Rectal smooth muscle tissue (tissue), 1 donor: ENCODE measurements at regions not wholly inside any gene's neighbourhood (a gene's known extent, or its start where the extent isn't known, plus 50 kb on each side); places are given as distances from the start of the nearest gene placed in this dataset.
"Not testable (repeated sequence)": the region's sequence is repeated elsewhere in the genome, so short reads cannot be mapped to it uniquely, and the experiment has no call there.

ENCODE experiments used
- H3K27ac ChIP-seq: one replicate; pipeline ENCODE4 v1.7.0; 2013; ENCODE audit warnings: low read depth, low read length, inconsistent platforms
- H3K27me3 ChIP-seq: one replicate; pipeline ENCODE4 v1.7.0; 2013; ENCODE audit warnings: low read length; ENCODE audit not compliant: control insufficient read depth, insufficient read depth
- H3K36me3 ChIP-seq: one replicate; pipeline ENCODE4 v1.7.0; 2013; ENCODE audit warnings: low read length; ENCODE audit not compliant: control insufficient read depth, insufficient read depth
- H3K4me1 ChIP-seq: one replicate; pipeline ENCODE4 v1.7.0; 2013; ENCODE audit warnings: low read length; ENCODE audit not compliant: control insufficient read depth, insufficient read depth
- H3K4me3 ChIP-seq: one replicate; pipeline ENCODE4 v1.7.0; 2013; ENCODE audit warnings: low read length
- H3K9ac ChIP-seq: one replicate; pipeline ENCODE4 v1.7.0; 2013; ENCODE audit warnings: low read length

DNA sequence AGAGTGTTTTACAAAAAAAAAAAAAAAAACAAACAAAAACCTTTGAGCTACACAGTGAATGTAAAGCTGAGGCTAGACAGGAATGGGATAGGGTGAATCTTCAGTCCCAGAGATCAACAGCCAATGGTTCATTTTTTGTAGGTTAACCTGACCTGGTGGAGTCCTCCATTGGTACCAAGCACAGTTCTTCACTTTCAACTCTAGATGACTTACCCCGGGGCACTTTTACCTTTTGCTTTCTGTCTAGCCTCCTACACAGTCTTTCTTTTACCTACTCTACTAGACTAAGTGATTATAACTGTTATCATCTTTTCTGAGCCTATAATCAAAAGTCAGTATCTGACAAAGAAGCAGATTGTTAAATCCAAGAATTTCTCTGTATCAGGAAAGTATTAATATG lies 50.9 kb downstream of the ANXA2R start:
- Histone ChIP-seq H3K27ac (no peak overlapping the region), H3K27me3 (peaks cover 14% of the 10 kb centered on the region), H3K4me1 (no peaks in the 10 kb centered on the region), H3K36me3 (no peaks in the 10 kb centered on the region), H3K4me3 (no peak overlapping the region), H3K9ac (no peak overlapping the region)

DNA sequence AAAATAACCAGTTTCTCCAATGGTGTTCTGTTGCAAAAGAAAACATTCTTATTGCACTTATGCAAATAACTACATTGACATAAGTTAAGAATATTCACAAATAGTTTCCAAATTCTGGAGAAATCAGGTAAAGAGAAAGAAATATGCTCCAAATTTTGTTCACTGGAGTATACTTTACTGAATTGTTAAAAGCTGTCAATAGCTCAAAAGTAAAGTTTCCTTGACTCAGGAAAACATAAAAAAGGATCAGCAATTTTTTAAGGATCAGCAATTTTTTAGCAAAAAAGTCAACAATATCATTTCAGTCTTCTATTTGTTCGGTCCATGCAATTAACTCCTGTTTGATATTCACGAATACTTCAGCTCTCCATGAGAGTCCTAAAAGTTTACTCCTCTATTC lies 51.6 kb downstream of the ANXA2R start:
- Histone ChIP-seq H3K4me1 (no peaks in the 10 kb centered on the region), H3K36me3 (no peaks in the 10 kb centered on the region), H3K4me3 (no peak overlapping the region), H3K9ac (no peak overlapping the region), H3K27ac (no peak overlapping the region), H3K27me3 (peaks cover 14% of the 10 kb centered on the region)

DNA sequence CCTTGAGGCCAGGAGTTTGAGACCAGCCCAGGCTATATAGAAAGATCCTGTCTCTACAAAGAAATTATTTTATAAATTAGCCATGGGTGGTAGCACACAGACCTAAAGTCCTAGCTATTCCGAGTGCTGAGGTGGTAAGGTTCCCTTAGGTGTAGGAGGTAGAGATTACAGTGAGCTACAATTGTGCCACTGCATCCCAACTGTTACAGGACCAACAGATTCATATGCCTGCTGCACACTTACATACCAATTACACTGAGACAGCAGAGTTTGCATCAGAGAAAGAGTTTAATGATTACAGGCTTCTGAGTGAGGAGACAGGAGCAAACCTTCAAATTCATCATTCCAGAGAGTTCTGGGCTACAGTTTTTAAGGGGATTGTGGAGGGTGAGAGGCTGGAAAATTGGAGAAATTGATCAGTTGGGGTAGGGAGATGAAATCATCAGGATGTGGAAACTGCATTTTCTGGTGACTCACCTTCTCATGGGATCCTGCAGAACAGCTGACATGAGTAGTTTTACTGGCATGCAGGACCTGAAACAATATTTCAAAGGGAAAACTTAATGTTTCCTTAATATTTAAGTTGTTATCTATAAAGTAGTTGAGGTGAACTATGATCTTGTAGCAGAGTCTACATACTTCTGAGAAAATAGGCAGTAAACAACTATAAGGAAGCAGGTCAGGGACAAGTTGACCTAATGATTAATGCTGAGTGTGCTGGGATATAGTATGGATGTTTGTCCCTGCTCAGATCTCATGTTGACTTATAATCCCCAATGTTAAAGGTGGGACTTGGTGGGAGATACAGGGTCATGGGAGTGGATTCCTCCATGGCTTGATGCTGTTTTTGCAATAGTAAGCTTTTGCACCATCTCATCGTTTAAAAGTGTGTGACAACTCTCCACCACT lies 54.7 kb downstream of the ANXA2R start:
- Histone ChIP-seq H3K4me3 (no peak overlapping the region), H3K9ac (no peak overlapping the region), H3K27ac (no peak overlapping the region), H3K36me3 (no peaks in the 10 kb centered on the region), H3K27me3 (no peaks in the 10 kb centered on the region), H3K4me1 (no peaks in the 10 kb centered on the region)

DNA sequence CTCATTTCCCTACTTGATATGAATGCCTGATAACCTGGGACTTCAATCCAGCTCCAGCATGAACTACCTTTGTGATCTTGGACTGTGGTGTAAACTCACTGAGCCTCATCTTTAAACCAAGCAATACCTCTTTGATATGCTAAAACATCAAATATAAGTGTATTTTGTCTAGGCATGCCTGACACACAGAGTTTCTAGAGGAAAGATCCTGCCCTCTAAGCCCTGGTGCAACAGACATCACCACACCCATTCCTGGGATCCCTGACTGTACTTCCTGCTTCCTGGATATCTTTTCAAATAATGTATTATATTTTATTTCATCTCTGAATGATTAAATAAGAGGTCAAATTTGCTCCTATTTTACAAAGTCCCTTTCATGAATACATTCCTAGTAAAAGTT lies 55.8 kb downstream of the ANXA2R start:
- Histone ChIP-seq H3K36me3 (no peaks in the 10 kb centered on the region), H3K27ac (no peak overlapping the region), H3K4me1 (no peaks in the 10 kb centered on the region), H3K4me3 (no peak overlapping the region), H3K9ac (no peak overlapping the region), H3K27me3 (no peaks in the 10 kb centered on the region)

DNA sequence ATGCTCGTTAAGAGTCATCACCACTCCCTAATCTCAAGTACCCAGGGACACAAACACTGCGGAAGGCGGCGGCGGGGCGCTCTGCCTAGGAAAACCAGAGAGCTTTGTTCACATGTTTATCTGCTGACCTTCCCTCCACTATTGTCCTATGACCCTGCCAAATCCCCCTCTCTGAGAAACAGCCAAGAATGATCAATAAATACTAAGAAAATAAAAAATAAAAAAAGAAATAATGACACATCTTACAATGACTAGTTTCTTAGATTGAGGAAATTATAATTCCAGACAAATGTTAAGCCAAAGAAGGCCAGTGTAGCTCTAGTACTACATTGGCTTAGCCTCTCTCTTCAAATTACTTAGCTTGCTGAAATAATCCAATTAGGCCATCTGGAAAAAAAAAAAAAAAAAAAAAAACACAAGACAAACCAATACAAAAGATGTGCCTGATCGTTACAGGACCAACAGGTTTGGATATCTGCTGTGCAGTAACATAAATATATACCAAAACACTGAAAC lies 58.0 kb downstream of the ANXA2R start:
- H3K27me3 ChIP-seq: no peaks in the 10 kb centered on the region
- H3K4me1 ChIP-seq: no peaks in the 10 kb centered on the region
- no peak overlapping the region for H3K9ac ChIP-seq
- no peak overlapping the region for H3K27ac ChIP-seq
- H3K36me3 ChIP-seq: no peaks in the 10 kb centered on the region
- no peak overlapping the region for H3K4me3 ChIP-seq

DNA sequence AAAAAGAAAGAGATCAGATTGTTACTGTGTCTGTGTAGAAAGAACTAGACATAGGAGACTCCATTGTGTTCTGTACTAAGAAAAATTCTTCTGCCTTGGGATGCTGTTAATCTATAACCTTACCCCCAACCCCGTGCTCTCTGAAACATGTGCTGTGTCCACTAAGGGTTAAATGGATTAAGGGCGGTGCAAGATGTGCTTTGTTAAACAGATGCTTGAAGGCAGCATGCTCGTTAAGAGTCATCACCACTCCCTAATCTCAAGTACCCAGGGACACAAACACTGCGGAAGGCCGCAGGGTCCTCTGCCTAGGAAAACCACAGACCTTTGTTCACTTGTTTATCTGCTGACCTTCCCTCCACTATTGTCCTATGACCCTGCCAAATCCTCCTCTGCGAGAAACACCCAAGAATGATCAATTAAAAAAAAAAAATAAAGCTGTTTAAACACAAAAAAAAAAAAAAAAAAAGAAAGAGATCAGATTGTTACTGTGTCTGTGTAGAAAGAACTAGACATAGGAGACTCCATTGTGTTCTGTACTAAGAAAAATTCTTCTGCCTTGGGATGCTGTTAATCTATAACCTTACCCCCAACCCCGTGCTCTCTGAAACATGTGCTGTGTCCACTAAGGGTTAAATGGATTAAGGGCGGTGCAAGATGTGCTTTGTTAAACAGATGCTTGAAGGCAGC lies 58.6 kb downstream of the ANXA2R start:
- H3K4me1 ChIP-seq, H3K27me3 ChIP-seq, H3K9ac ChIP-seq, H3K36me3 ChIP-seq, H3K27ac ChIP-seq, H3K4me3 ChIP-seq: not testable (repeated sequence)

DNA sequence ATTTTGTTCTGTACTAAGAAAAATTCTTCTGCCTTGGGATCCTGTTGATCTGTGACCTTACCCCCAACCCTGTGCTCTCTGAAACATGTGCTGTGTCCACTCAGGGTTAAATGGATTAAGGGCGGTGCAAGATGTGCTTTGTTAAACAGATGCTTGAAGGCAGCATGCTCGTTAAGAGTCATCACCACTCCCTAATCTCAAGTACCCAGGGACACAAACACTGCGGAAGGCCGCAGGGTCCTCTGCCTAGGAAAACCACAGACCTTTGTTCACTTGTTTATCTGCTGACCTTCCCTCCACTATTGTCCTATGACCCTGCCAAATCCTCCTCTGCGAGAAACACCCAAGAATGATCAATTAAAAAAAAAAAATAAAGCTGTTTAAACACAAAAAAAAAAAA lies 59.1 kb downstream of the ANXA2R start:
- not testable (repeated sequence) for H3K4me3 ChIP-seq, H3K36me3 ChIP-seq, H3K4me1 ChIP-seq, H3K27me3 ChIP-seq, H3K9ac ChIP-seq, H3K27ac ChIP-seq

DNA sequence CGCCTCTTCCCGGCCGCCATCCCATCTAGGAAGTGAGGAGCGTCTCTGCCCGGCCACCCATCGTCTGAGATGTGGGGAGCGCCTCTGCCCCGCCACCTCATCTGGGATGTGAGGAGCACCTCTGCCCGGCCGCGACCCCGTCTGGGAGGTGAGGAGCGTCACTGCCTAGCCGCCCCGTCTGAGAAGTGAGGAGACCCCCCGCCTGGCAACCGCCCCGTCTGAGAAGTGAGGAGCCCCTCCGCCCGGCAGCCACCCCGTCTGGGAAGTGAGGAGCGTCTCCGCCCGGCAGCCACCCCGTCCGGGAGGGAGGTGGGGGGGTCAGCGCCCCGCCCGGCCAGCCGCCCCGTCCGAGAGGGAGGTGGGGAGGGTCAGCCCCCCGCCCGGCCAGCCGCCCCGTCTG lies 59.7 kb downstream of the ANXA2R start:
- not testable (repeated sequence) for H3K27ac ChIP-seq, H3K27me3 ChIP-seq, H3K9ac ChIP-seq, H3K4me1 ChIP-seq, H3K4me3 ChIP-seq, H3K36me3 ChIP-seq

DNA sequence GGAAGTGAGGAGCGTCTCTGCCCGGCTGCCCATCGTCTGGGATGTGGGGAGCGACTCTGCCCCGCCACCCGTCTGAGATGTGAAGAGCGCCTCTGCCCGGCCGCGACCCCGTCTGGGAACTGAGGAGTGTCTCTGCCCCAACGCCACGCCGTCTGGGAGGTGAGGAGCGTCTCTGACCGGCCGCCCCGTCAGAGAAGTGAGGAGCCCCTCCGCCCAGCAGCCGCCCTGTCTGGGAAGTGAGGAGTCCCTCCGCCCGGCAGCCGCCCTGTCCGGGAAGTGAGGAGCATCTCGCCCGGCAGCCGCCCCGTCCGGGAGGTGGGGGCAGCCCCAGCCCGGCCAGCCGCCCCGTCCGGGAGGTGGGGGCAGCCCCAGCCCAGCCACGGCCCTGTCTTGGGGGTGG lies 60.9 kb downstream of the ANXA2R start:
- not testable (repeated sequence) for H3K27me3 ChIP-seq, H3K36me3 ChIP-seq, H3K4me1 ChIP-seq

DNA sequence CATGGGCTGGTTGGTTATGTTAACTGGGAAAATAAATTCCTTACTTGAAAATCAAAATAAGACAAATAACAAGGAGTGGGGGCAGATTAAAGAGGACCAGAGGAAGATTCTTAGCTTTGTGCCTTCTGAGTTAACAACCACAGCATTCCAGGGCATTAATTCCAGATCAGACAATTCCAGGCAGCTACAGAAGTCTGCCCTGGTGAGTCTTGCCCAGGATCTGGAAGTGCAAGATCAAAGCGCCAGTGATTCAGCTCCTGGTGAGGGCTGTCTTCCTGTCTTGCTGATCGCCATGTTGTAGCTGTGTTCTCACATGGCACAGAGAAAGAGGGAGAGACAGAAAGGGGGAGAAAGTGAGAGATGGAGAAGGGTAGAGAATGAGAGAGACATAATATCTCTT lies 65.6 kb downstream of the ANXA2R start:
- Histone ChIP-seq H3K4me1 (no peaks in the 10 kb centered on the region), H3K27me3 (no peaks in the 10 kb centered on the region), H3K4me3 (no peak overlapping the region), H3K27ac (no peak overlapping the region), H3K36me3 (no peaks in the 10 kb centered on the region), H3K9ac (no peak overlapping the region)

More for the DNA sequence above, 60.9 kb downstream of the ANXA2R start:
- not testable (repeated sequence) for H3K4me3 ChIP-seq, H3K9ac ChIP-seq, H3K27ac ChIP-seq

DNA sequence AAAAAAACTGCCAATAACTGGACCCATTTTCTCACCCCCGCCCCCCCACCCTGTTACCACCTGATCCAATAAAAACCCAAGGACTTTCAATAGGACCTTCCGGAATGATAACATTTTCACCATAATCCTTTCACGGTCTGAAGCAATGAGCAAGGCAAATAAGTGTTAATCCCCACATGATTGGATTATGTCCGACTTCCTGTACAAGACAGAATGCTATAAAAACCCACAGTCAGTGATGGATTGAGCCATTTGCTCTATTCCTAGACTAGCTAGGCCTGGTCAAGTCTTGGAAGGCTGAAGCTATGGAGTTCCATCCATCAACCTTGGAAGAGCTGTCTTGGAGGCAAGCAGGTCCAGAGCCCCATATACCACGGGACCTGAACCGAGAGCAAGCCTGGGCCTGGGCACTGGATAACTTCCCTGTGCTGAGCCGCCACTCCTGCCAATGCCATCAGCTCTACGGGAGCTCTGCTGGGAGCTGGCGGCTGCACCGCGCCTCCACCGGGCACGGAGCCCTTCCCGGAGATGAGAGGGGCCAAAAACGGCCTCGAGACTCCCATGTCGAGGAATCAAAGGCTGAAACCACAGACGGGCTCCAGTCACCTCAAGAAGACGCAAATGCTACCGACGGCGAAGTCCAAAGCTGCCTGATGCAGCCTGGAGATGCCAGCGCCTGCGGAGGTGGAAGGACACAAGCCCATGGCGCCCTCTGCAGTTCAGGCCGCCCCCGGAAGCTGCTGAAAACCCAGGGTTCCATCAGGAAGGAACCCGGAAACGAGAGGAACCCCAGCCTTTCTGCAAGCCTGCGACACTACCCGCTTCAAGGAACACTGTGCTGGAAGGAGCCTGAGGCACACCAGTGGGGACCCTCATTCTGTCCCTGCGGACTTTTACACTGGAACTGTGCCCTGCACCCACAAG lies 69.2 kb downstream of the ANXA2R start:
- H3K9ac ChIP-seq: no peak overlapping the region
- H3K27me3 ChIP-seq: no peaks in the 10 kb centered on the region
- H3K36me3 ChIP-seq: no peaks in the 10 kb centered on the region
- no peaks in the 10 kb centered on the region for H3K4me1 ChIP-seq
- no peak overlapping the region for H3K4me3 ChIP-seq
- H3K27ac ChIP-seq: no peak overlapping the region

DNA sequence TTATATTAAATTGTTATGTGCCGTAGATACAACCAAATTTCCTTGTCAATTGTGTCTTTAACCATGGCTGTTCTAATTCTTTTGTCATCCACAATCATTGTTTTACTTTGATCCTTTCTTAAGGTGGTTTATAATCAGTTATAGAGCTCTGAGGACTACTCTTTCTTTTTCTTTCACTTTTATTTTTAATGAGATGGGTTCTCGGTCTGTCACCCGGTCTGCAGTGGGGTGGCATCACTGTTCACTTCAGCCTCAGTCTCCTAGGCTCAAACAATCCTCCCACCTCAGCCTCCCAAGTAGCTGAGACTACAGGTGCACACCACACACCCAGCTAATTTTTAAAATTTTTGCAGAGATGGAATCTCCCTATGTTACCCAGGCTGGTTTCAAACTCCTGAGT lies 74.2 kb downstream of the ANXA2R start:
- Histone ChIP-seq H3K4me3 (no peak overlapping the region), H3K9ac (no peak overlapping the region), H3K4me1 (no peaks in the 10 kb centered on the region), H3K36me3 (no peaks in the 10 kb centered on the region), H3K27ac (no peak overlapping the region), H3K27me3 (no peaks in the 10 kb centered on the region)
